Amniotic epithelial cell (primary cell): ENCODE measurements at regions not wholly inside any gene's neighbourhood (a gene's known extent, or its start where the extent isn't known, plus 50 kb on each side); places are given as distances from the start of the nearest gene placed in this dataset.

ENCODE experiments used
- DNase-seq: peaks from one replicate; pipeline ENCODE4 v3.0.0-alpha.2; 2010; ENCODE audit warnings: low read depth

GRCh38 chr11:127063241-127063640 lies 62.7 kb upstream of the KIRREL3 start:
- no peak for DNase-seq

- no peak for DNase-seq
Observed at GRCh38 chr11:127061947-127062346, 61.4 kb upstream of the KIRREL3 start.

- no peak for DNase-seq
Observed at GRCh38 chr11:127059750-127060149, 59.2 kb upstream of the KIRREL3 start.

GRCh38 chr11:127059286-127059685 lies 58.7 kb upstream of the KIRREL3 start:
- DNase-seq: no peak

GRCh38 chr11:127058524-127058923 lies 58.0 kb upstream of the KIRREL3 start:
- no peak for DNase-seq

- DNase-seq: no peak
Observed at GRCh38 chr11:127057126-127057525, 56.6 kb upstream of the KIRREL3 start.

GRCh38 chr11:127056338-127056971 lies 55.9 kb upstream of the KIRREL3 start:
- no peak for DNase-seq

GRCh38 chr11:127055236-127055635 lies 54.7 kb upstream of the KIRREL3 start:
- DNase-seq: no peak

- DNase-seq: no peak
Observed at GRCh38 chr11:127054153-127054552, 53.6 kb upstream of the KIRREL3 start.

- DNase-seq: no peak
Observed at GRCh38 chr11:127052404-127052803, 51.8 kb upstream of the KIRREL3 start.
